Mesenchymal stem cell (in vitro differentiated cells and primary cell): ENCODE measurements at regions not wholly inside any gene's neighbourhood (a gene's known extent, or its start where the extent isn't known, plus 50 kb on each side); places are given as distances from the start of the nearest gene placed in this dataset.

Experiments
- DNase-seq: peaks from one replicate; pipeline ENCODE4 v3.0.0-alpha.2; 2013
- H2AFZ ChIP-seq: one replicate; pipeline ENCODE4 v1.6.1; 2013; ENCODE audit warnings: low read depth, mild to moderate bottlenecking, control low read depth, inconsistent platforms, low read length, moderate library complexity
- H2AK5ac ChIP-seq: 2 replicates; pipeline ENCODE4 v1.6.1; 2013; ENCODE audit warnings: low read length, moderate library complexity, mild to moderate bottlenecking, inconsistent platforms; ENCODE audit not compliant: severe bottlenecking
- H2BK120ac ChIP-seq: one replicate; pipeline ENCODE4 v1.6.1; 2013; ENCODE audit warnings: low read depth, mild to moderate bottlenecking, inconsistent platforms, low read length, moderate library complexity
- H2BK12ac ChIP-seq, 2 experiments: one replicate each; pipeline ENCODE4 v1.6.1; 2013; ENCODE audit warnings: inconsistent platforms in 2 of 2, low read length in 2 of 2, mild to moderate bottlenecking in 2 of 2, moderate library complexity in 2 of 2, control low read depth in 1 of 2
- H2BK15ac ChIP-seq: one replicate; pipeline ENCODE4 v1.6.1; 2013; ENCODE audit warnings: mild to moderate bottlenecking, low read depth, inconsistent platforms; ENCODE audit not compliant: poor library complexity, severe bottlenecking
- H2BK5ac ChIP-seq: 2 replicates; pipeline ENCODE4 v1.6.1; 2013; ENCODE audit warnings: low read depth, mild to moderate bottlenecking, low read length, control low read depth, inconsistent platforms; ENCODE audit not compliant: poor library complexity, severe bottlenecking
- H3K14ac ChIP-seq, 2 experiments: one replicate each; pipeline ENCODE4 v1.6.1; 2013; ENCODE audit warnings: inconsistent platforms in 2 of 2, low read length in 2 of 2, control low read depth in 1 of 2, mild to moderate bottlenecking in 1 of 2, moderate library complexity in 1 of 2
- H3K18ac ChIP-seq, 2 experiments: one replicate each; pipeline ENCODE4 v1.6.1; 2013; ENCODE audit warnings: inconsistent platforms in 2 of 2, low read length in 2 of 2, control low read depth in 1 of 2, low read depth in 1 of 2, mild to moderate bottlenecking in 1 of 2
- H3K23ac ChIP-seq, 2 experiments: one replicate each; pipeline ENCODE4 v1.6.1; 2013; ENCODE audit warnings: inconsistent platforms in 2 of 2, low read length in 2 of 2, mild to moderate bottlenecking in 2 of 2, moderate library complexity in 2 of 2, control low read depth in 1 of 2
- H3K27ac ChIP-seq: 2 replicates; pipeline ENCODE4 v1.5.1; 2013; ENCODE audit warnings: mild to moderate bottlenecking, moderate library complexity, low read length, control low read depth, inconsistent platforms; ENCODE audit not compliant: poor library complexity, severe bottlenecking
- H3K27me3 ChIP-seq, 2 experiments: 2 replicates each; pipeline versions ENCODE4 v1.6.1 to v1.7.0; 2013; ENCODE audit warnings: low read length in 2 of 2, mild to moderate bottlenecking in 2 of 2, moderate library complexity in 2 of 2, control low read depth in 1 of 2, inconsistent platforms in 1 of 2; ENCODE audit not compliant: control insufficient read depth in 1 of 2, insufficient read depth in 1 of 2
- H3K36me3 ChIP-seq, 2 experiments: 2 replicates each; pipeline versions ENCODE4 v1.6.1 to v1.7.0; 2013; ENCODE audit warnings: low read length in 2 of 2, control low read depth in 1 of 2, inconsistent platforms in 1 of 2, low read depth in 1 of 2, mild to moderate bottlenecking in 1 of 2; ENCODE audit not compliant: insufficient read depth in 2 of 2, control insufficient read depth in 1 of 2
- H3K4ac ChIP-seq, 2 experiments: one replicate each; pipeline ENCODE4 v1.6.1; 2013; ENCODE audit warnings: inconsistent platforms in 2 of 2, low read length in 2 of 2, mild to moderate bottlenecking in 2 of 2, moderate library complexity in 2 of 2, control low read depth in 1 of 2, low read depth in 1 of 2
- H3K4me1 ChIP-seq: 2 replicates; pipeline ENCODE4 v1.6.1; 2013; ENCODE audit warnings: low read depth, low read length, control low read depth; ENCODE audit not compliant: control insufficient read depth, insufficient read depth
- H3K4me2 ChIP-seq: 2 replicates; pipeline ENCODE4 v1.6.1; 2013; ENCODE audit warnings: low read length, mild to moderate bottlenecking, inconsistent platforms; ENCODE audit not compliant: poor library complexity, severe bottlenecking
- H3K4me3 ChIP-seq, 2 experiments: 2 replicates each; pipeline versions ENCODE4 v1.5.1 to v1.7.0; 2013; ENCODE audit warnings: low read length in 2 of 2, mild to moderate bottlenecking in 2 of 2, control low read depth in 1 of 2, low read depth in 1 of 2; ENCODE audit not compliant: insufficient read depth in 1 of 2
- H3K79me1 ChIP-seq: replicated peaks from 2 replicates; pipeline ENCODE4 v1.6.1; 2013; ENCODE audit warnings: mild to moderate bottlenecking, control low read depth, low read length, inconsistent platforms; ENCODE audit not compliant: poor library complexity, severe bottlenecking
- H3K9ac ChIP-seq: 2 replicates; pipeline ENCODE4 v1.7.0; 2013; ENCODE audit warnings: mild to moderate bottlenecking, low read length, moderate library complexity
- H3K9me3 ChIP-seq: 2 replicates; pipeline ENCODE4 v1.7.0; 2013; ENCODE audit warnings: mild to moderate bottlenecking, low read length; ENCODE audit not compliant: control insufficient read depth
- H4K8ac ChIP-seq: one replicate; pipeline ENCODE4 v1.6.1; 2013; ENCODE audit warnings: inconsistent platforms, mild to moderate bottlenecking, low read length, moderate library complexity
- H4K91ac ChIP-seq: one replicate; pipeline ENCODE4 v1.6.1; 2013; ENCODE audit warnings: mild to moderate bottlenecking, low read length, inconsistent platforms
- WGBS: methylation state at CpG from one replicate; pipeline ENCODE4 v1.1.7; 2013; ENCODE audit warnings: mixed read lengths; 5-methylcytosine and 5-hydroxymethylcytosine counted together

- Histone ChIP-seq H3K4me1 (no peaks in the 10 kb centered on the region), H3K9ac (no peak overlapping the region), H4K91ac (no peak overlapping the region), H3K4me2 (no peak overlapping the region), H3K4me3 (no peak overlapping the region), H3K27ac (no peak overlapping the region), H3K9me3 (no peaks in the 10 kb centered on the region), H2BK15ac (no peak overlapping the region), H3K18ac (no peak overlapping the region), H3K27me3 (no peaks in the 10 kb centered on the region), H4K8ac (no peak overlapping the region), H3K4ac (no peak overlapping the region), H2BK120ac (no peak overlapping the region), H3K36me3 (peaks cover 0 to 20% of the 10 kb centered on the region in 2 experiments), H2AK5ac (no peak overlapping the region), H2BK5ac (no peak overlapping the region), H2AFZ (no peak overlapping the region), H3K23ac (no peak overlapping the region), H2BK12ac (no peak overlapping the region), H3K79me1 (no peaks in the 10 kb centered on the region), H3K14ac (no peak overlapping the region)
- 100% methylated on average over 3 of the region's 6 CpGs for WGBS
- DNase-seq: no peak
Measured at GRCh38 chr4:125447551-125448290, 133.0 kb downstream of the FAT4 start.

DNA sequence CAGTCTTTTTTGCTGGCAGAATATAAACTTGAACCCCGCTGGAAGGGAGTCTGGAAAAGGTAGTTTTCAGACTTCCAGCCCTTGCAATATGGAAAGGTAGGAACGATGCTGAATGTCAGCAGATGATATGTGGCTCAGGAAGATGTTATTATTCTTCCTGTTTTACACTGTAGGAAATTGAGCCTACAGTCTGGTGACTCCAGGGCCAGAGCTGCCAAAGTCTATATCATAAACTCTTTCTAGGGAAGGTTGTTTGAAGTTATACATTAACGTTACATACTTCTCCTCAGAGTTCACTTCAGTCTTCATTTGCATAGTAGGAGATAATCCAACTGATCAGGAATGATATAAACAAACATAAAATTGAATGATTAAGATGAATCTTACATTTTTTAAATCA lies 141.3 kb downstream of the FAT4 start:
- Histone ChIP-seq H4K8ac (no peak overlapping the region), H3K36me3 (peaks cover 0 to 4% of the 10 kb centered on the region in 2 experiments), H3K14ac (no peak overlapping the region), H4K91ac (no peak overlapping the region), H2BK15ac (no peak overlapping the region), H2AK5ac (no peak overlapping the region), H3K4me1 (no peaks in the 10 kb centered on the region), H3K9me3 (no peaks in the 10 kb centered on the region), H3K4me2 (no peak overlapping the region), H2BK120ac (no peak overlapping the region), H2AFZ (no peak overlapping the region), H3K27me3 (no peaks in the 10 kb centered on the region), H3K23ac (no peak overlapping the region), H2BK12ac (no peak overlapping the region), H3K4me3 (no peak overlapping the region), H3K18ac (no peak overlapping the region), H2BK5ac (no peak overlapping the region), H3K27ac (no peak overlapping the region), H3K79me1 (no peaks in the 10 kb centered on the region), H3K4ac (no peak overlapping the region), H3K9ac (no peak overlapping the region)
- WGBS: 80% methylated on average over 2 of the region's 3 CpGs
- DNase-seq: no peak

DNA sequence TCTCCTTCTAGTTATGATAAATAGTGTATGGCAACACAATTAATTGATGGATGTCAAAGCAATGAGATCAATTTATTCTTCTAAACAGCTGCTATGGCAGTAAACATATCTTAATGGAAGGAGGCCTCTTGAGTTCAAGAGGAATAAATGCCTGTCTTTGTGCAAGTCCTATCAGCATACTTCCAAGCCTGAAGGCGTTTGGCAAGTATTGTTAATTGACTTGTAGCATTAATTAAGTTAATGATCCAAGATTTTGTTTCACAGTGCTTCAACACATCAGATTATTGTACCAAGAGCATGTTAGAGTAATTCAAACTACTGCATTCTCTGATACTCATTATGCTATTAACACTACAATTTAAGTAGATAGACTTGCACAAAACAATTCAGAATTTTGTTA lies 144.8 kb downstream of the FAT4 start:
- H3K4me2 ChIP-seq: no peak overlapping the region

DNA sequence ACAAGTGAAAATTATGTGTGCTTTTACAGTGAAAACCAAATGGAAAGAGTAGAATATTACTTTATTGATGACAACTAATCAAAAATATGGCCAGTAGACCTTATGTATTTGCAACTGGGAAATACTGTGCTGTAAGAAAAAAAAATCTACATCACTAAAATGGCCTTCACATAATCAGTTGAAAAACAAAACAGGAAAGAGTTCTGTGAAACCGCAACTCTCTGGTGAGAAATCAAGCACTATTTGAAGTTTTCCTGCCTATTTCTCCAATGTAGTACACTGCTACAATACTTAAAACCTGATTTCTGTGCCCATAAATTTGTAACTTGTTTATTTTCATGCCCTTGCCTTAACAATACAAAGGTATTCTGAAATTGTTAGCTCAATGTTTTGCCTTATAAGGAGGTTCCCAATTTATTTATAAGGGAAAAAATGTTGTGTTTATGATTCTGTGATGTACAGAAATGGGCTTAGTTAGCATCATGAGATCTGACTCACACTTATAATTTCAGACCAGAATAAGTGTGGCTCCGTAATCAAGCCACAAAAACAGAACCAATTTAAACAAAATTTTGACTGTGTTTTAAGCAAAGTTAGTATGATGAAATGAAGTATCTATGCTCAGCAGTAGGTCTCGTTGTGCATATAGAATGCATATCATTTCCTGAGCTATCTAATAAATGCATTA lies 147.1 kb downstream of the FAT4 start:
- Histone ChIP-seq H3K4me2 (no peak overlapping the region), H2BK120ac (no peak overlapping the region), H2BK15ac (no peak overlapping the region), H3K14ac (no peak overlapping the region), H4K8ac (no peak overlapping the region), H3K27me3 (no peaks in the 10 kb centered on the region), H2AK5ac (no peak overlapping the region), H4K91ac (no peak overlapping the region), H3K23ac (no peak overlapping the region), H3K4me3 (no peak overlapping the region), H3K9ac (no peak overlapping the region), H2AFZ (no peak overlapping the region), H3K9me3 (no peaks in the 10 kb centered on the region), H3K36me3 (no peaks in the 10 kb centered on the region), H2BK5ac (no peak overlapping the region), H3K79me1 (no peaks in the 10 kb centered on the region), H2BK12ac (no peak overlapping the region), H3K4ac (no peak overlapping the region), H3K18ac (no peak overlapping the region), H3K27ac (no peak overlapping the region), H3K4me1 (no peaks in the 10 kb centered on the region)
- WGBS: 93% methylated on average over 2 of the region's 3 CpGs
- no peak for DNase-seq

More for the DNA sequence above, 144.8 kb downstream of the FAT4 start:
- H2BK15ac ChIP-seq: no peak overlapping the region
- no peak overlapping the region for H3K4ac ChIP-seq
- H3K14ac ChIP-seq: no peak overlapping the region
- peaks cover 0 to 4% of the 10 kb centered on the region in 2 experiments for H3K36me3 ChIP-seq
- H3K23ac ChIP-seq: no peak overlapping the region
- no peak for DNase-seq
- no peaks in the 10 kb centered on the region for H3K9me3 ChIP-seq
- H4K91ac ChIP-seq: no peak overlapping the region
- no peak overlapping the region for H2BK12ac ChIP-seq
- no peak overlapping the region for H2AK5ac ChIP-seq
- no peaks in the 10 kb centered on the region for H3K27me3 ChIP-seq
- no peak overlapping the region for H2BK120ac ChIP-seq
- H4K8ac ChIP-seq: no peak overlapping the region
- H2AFZ ChIP-seq: no peak overlapping the region
- H2BK5ac ChIP-seq: no peak overlapping the region
- no peaks in the 10 kb centered on the region for H3K4me1 ChIP-seq
- no peak overlapping the region for H3K4me3 ChIP-seq
- H3K27ac ChIP-seq: no peak overlapping the region
- H3K9ac ChIP-seq: no peak overlapping the region
- WGBS: no CpG with 5 or more reads among the region's 1 CpG
- H3K18ac ChIP-seq: no peak overlapping the region
- H3K79me1 ChIP-seq: no peaks in the 10 kb centered on the region
